Lower lobe of right lung (tissue), 2 donors: ENCODE measurements at regions not wholly inside any gene's neighbourhood (a gene's known extent, or its start where the extent isn't known, plus 50 kb on each side); places are given as distances from the start of the nearest gene placed in this dataset.

Experiments used
- ATAC-seq, 2 donors: fragments of 200-7000 bp; cut with Tn5 transposase; one replicate each; pipeline ENCODE4 v1.9.1; 2020 to 2022; ENCODE audit warnings: mild to moderate bottlenecking in 2 of 2, moderate library complexity in 2 of 2
- DNase-seq: peaks from one replicate; pipeline ENCODE4 v3.0.0-alpha.2; 2020
- H3K27ac ChIP-seq: fragments of 200-600 bp; one replicate; pipeline ENCODE4 v1.8.0; 2022
- H3K27me3 ChIP-seq: fragments of 200-600 bp; one replicate; pipeline ENCODE4 v1.8.0; 2022; ENCODE audit warnings: low read depth
- H3K36me3 ChIP-seq: fragments of 200-600 bp; one replicate; pipeline ENCODE4 v1.8.0; 2022; ENCODE audit warnings: mild to moderate bottlenecking
- H3K4me1 ChIP-seq: fragments of 200-600 bp; one replicate; pipeline ENCODE4 v1.8.0; 2022
- H3K4me3 ChIP-seq: fragments of 200-600 bp; one replicate; pipeline ENCODE4 v1.8.0; 2022; ENCODE audit warnings: mild to moderate bottlenecking
- H3K9me3 ChIP-seq: fragments of 200-600 bp; one replicate; pipeline ENCODE4 v1.8.0; 2022
- intact Hi-C: fragments of 100-400 bp; cut with DNase I; formaldehyde crosslinking; loops from one replicate; pipeline ENCODE4 v1.11.0; 2022
- TF ChIP-seq, protein P1 (sequence below): fragments of 200-600 bp; IDR thresholded peaks from one replicate; pipeline ENCODE4 v1.8.0; 2022; ENCODE audit warnings: antibody characterized with exemption, mild to moderate bottlenecking
- donor health status: DM: no; HTN: yes; CAD: no; lungs with severe emphysema.

DNA sequence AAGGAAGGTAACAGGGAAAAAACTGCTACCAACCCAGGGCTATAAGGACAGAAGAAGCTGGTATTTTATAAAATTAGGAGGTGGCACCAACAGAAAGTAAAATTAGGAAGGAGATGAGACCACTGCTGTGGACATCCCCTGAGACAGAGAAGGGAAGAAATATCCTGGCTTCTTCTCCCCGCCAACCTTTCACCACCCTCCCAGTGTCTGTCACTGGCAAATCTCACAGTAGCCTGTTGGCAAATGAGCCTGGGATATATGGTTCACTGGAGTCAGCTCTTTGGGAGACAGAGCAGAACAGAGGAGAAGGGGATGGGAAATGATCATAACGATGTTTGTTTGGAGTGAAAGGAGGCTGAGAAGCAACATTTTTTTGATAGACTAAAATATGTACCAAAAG is 190.9 kb upstream of the PACRGL start:
- H3K4me3 ChIP-seq, result no peak overlapping the region
- no peak overlapping the region for H3K27ac ChIP-seq
- TF ChIP-seq, protein P1, sequence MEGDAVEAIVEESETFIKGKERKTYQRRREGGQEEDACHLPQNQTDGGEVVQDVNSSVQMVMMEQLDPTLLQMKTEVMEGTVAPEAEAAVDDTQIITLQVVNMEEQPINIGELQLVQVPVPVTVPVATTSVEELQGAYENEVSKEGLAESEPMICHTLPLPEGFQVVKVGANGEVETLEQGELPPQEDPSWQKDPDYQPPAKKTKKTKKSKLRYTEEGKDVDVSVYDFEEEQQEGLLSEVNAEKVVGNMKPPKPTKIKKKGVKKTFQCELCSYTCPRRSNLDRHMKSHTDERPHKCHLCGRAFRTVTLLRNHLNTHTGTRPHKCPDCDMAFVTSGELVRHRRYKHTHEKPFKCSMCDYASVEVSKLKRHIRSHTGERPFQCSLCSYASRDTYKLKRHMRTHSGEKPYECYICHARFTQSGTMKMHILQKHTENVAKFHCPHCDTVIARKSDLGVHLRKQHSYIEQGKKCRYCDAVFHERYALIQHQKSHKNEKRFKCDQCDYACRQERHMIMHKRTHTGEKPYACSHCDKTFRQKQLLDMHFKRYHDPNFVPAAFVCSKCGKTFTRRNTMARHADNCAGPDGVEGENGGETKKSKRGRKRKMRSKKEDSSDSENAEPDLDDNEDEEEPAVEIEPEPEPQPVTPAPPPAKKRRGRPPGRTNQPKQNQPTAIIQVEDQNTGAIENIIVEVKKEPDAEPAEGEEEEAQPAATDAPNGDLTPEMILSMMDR, result no peak
- intact Hi-C loops, result no loop called here
- no peaks in the 10 kb centered on the region for H3K27me3 ChIP-seq
- ATAC-seq (no peak), DNase-seq (no peak)
- no peaks in the 10 kb centered on the region for H3K9me3 ChIP-seq
- H3K36me3 ChIP-seq, result no peaks in the 10 kb centered on the region
- no peaks in the 10 kb centered on the region for H3K4me1 ChIP-seq

DNA sequence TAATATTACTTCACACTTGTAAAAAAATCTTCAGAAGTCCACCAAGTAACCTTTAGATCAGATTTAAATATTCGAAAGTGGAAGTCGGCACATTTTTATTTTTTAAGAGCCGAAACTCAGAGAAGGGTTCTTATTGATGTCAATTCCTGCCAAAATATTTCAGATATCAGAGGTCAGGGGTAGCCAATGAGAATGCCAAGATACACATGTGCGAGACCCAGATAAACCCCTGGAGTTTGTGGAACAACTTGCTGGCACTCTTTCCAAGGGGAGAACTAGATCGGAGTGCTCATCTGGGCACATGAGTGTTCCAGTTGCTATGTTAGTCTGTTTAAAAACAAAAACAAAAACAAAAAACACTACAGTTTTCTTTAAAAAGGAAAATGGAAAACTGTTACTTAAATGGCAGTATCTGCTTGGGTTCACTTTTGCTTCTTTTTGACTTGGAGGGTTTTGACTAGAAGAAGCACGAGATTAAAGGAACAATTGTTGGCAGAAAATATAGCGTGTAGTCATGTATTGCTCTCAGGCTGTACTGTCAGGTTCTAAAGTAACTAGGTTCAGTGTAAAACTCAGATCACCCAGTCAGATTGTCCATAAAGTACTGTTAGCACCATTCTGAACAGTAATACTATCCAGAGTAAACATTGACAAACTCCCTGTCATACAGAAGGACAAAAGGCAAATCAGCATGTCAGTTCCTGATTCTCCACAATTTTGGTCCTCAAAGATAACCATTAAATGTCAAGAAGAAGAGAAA is 188.0 kb upstream of the PACRGL start:
- intact Hi-C loops, result no loop called here
- Histone ChIP-seq H3K4me3 (no peak overlapping the region), H3K36me3 (no peaks in the 10 kb centered on the region), H3K4me1 (no peaks in the 10 kb centered on the region), H3K9me3 (no peaks in the 10 kb centered on the region), H3K27ac (no peak overlapping the region), H3K27me3 (no peaks in the 10 kb centered on the region)
- TF ChIP-seq, protein P1, result no peak
- ATAC-seq, result no peak
- DNase-seq, result no peak

DNA sequence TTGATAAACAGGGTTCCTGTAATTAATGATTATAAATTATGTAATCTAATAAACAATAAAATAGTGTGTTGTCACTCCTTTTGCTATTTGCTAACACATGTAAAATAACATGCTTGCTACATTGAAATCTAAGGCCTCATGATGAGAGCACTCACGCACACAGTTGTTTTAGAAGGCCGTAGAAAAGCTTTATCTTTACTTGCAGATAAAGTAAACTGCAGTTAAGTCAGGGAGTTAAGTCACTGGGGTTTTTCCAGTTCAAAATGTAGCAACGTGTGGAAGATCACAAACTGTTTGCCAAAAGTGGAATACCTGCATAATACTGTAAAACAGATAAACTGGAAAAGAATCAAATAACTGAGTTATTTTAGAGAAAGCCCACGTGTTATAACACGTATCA is 187.3 kb upstream of the PACRGL start:
- ATAC-seq (no peak), DNase-seq (no peak)
- intact Hi-C loops, result no loop called here

DNA sequence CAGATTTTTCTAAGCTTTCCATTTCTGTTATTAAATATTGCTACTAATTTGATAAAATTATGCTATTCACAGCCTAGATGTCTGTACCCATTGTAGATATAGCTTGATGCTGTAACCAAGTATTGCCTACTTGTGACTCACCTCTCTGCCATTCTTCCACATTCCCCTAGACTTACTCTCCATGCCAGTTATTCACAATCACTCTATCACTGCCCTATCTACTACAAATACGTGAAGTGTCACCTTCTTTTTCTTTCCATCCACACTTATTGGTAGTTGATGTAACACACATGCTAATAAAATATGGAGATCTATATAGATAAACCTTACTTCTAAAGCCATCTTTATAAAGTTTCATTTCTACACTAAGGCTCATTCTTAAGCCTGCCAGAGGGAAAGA is 179.4 kb upstream of the PACRGL start:
- H3K4me3 ChIP-seq, result no peak overlapping the region
- no peak for ATAC-seq
- no peaks in the 10 kb centered on the region for H3K9me3 ChIP-seq
- no peak for DNase-seq
- H3K36me3 ChIP-seq, result peaks cover 7% of the 10 kb centered on the region
- no peaks in the 10 kb centered on the region for H3K27me3 ChIP-seq
- no peaks in the 10 kb centered on the region for H3K4me1 ChIP-seq
- TF ChIP-seq, protein P1, result no peak
- no peak overlapping the region for H3K27ac ChIP-seq
- intact Hi-C loops, result no loop called here

More for the DNA sequence above, 187.3 kb upstream of the PACRGL start:
- H3K4me3 ChIP-seq, result no peak overlapping the region
- H3K27ac ChIP-seq, result no peak overlapping the region
- H3K27me3 ChIP-seq, result no peaks in the 10 kb centered on the region
- TF ChIP-seq, protein P1, result no peak
- H3K9me3 ChIP-seq, result no peaks in the 10 kb centered on the region
- H3K36me3 ChIP-seq, result no peaks in the 10 kb centered on the region
- no peaks in the 10 kb centered on the region for H3K4me1 ChIP-seq

DNA sequence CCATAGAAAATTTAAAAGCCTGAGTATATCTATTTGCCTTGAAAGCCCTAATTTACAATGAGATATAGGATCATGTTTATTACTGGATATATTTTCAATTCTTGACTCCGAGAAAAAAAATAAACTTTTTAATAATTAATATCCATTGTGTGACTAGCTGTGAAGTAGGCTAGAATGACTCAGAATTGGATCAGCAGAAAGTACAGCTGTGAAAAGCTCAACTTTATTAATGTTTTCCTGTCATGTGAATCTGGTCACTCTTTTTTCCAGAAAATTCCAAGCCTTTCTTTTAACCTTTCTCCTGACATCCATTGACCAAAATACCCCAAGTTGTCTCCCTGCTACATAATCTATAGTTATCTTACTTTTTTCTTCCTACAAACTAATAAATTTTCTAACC is 171.8 kb upstream of the PACRGL start:
- no peaks in the 10 kb centered on the region for H3K27me3 ChIP-seq
- peaks cover 11% of the 10 kb centered on the region for H3K36me3 ChIP-seq
- intact Hi-C loops, result no loop called here
- ATAC-seq (no peak), DNase-seq (no peak)
- TF ChIP-seq, protein P1, result no peak
- H3K9me3 ChIP-seq, result no peaks in the 10 kb centered on the region
- no peak overlapping the region for H3K4me3 ChIP-seq
- peaks cover 4% of the 10 kb centered on the region for H3K4me1 ChIP-seq
- H3K27ac ChIP-seq, result no peak overlapping the region
